ENCODE measurements at regions not wholly inside any gene's neighbourhood (a gene's known extent, or its start where the extent isn't known, plus 50 kb on each side); places are given as distances from the start of the nearest gene placed in this dataset.
"Not testable (repeated sequence)": the region's sequence is repeated elsewhere in the genome, so short reads cannot be mapped to it uniquely, and the experiment has no call there.

- BruUV-seq (replicated peaks): no TSS peak
- H3K9me3 Mint-ChIP-seq (ENCODE audit: low read depth, unreplicated experiment): no peaks in the 10 kb centered on the region
- peak; percentile 89 for TF ChIP-seq CTCF (IDR thresholded peaks at IDR 0.05; ENCODE audit: unreplicated experiment)
- no peak overlapping the region for H3K27ac Mint-ChIP-seq (ENCODE audit: unreplicated experiment)
- no peaks in the 10 kb centered on the region for H3K4me1 Mint-ChIP-seq (ENCODE audit: low read depth, unreplicated experiment)
- H3K4me3 Mint-ChIP-seq (ENCODE audit: low read depth, unreplicated experiment): peak overlapping the region; percentile 36
- peaks cover 5% of the 10 kb centered on the region for H3K36me3 Mint-ChIP-seq (ENCODE audit: insufficient read depth, unreplicated experiment)
- CTCF ChIA-PET: interaction anchor here (0.6 to 2.2 kb wide), 8 partner anchors 9 to 287 kb away, joined by 3 to 19 read pairs (median 6); partner anchors contain the start of gene SERBP1
- intact Hi-C loops (cut with micrococcal nuclease; ENCODE audit: unreplicated experiment): loop anchor here (1.0 to 5.0 kb wide), 6 partner anchors 73 to 733 kb away; no protein-coding TSS in a partner anchor
- H3K27me3 Mint-ChIP-seq (ENCODE audit: unreplicated experiment): peaks cover 20% of the 10 kb centered on the region
- peak; percentile 87 for DNase-seq
These were observed 70.3 kb upstream of the SERBP1 start for GRCh38 chr1:67500413-67500959.

GRCh38 chr1:67503974-67504373 is 73.8 kb upstream of the SERBP1 start:
- Mint-ChIP-seq H3K27me3 (ENCODE audit: unreplicated experiment) (peaks cover 20% of the 10 kb centered on the region), H3K27ac (ENCODE audit: unreplicated experiment) (no peak overlapping the region), H3K9me3 (ENCODE audit: low read depth, unreplicated experiment) (no peaks in the 10 kb centered on the region), H3K4me1 (ENCODE audit: low read depth, unreplicated experiment) (no peaks in the 10 kb centered on the region), H3K36me3 (ENCODE audit: insufficient read depth, unreplicated experiment) (no peaks in the 10 kb centered on the region), H3K4me3 (ENCODE audit: low read depth, unreplicated experiment) (no peak overlapping the region)
- BruUV-seq (replicated peaks): no TSS peak
- intact Hi-C loops (cut with micrococcal nuclease; ENCODE audit: unreplicated experiment): loop anchor here (5.0 kb wide), 3 partner anchors 77 to 737 kb away; no protein-coding TSS in a partner anchor
- no peak for DNase-seq
- CTCF ChIA-PET: interaction anchor here (0.7 to 1.2 kb wide), 2 partner anchors 22 to 290 kb away, joined by 4 to 6 read pairs; no protein-coding TSS in a partner anchor
- TF ChIP-seq CTCF (IDR thresholded peaks at IDR 0.05; ENCODE audit: unreplicated experiment): no peak

- H3K9me3 Mint-ChIP-seq (ENCODE audit: low read depth, unreplicated experiment); intact Hi-C loops (cut with micrococcal nuclease; ENCODE audit: unreplicated experiment); H3K36me3 Mint-ChIP-seq (ENCODE audit: insufficient read depth, unreplicated experiment); H3K27me3 Mint-ChIP-seq (ENCODE audit: unreplicated experiment); BruUV-seq (replicated peaks); CTCF ChIA-PET: not testable (repeated sequence)
- H3K27ac Mint-ChIP-seq (ENCODE audit: unreplicated experiment): peak overlapping the region; percentile 5
- peak; percentile 33 for DNase-seq
- H3K4me1 Mint-ChIP-seq (ENCODE audit: low read depth, unreplicated experiment): peaks cover 16% of the 10 kb centered on the region
- peak overlapping the region; percentile 3 for H3K4me3 Mint-ChIP-seq (ENCODE audit: low read depth, unreplicated experiment)
These were observed 83.4 kb upstream of the SERBP1 start for GRCh38 chr1:67513392-67514294.

- Mint-ChIP-seq H3K4me1 (ENCODE audit: low read depth, unreplicated experiment) (peaks cover 16% of the 10 kb centered on the region), H3K4me3 (ENCODE audit: low read depth, unreplicated experiment) (peak overlapping the region; percentile 3), H3K36me3 (ENCODE audit: insufficient read depth, unreplicated experiment) (peaks cover 9% of the 10 kb centered on the region), H3K27ac (ENCODE audit: unreplicated experiment) (peak overlapping the region; percentile 5), H3K9me3 (ENCODE audit: low read depth, unreplicated experiment) (no peaks in the 10 kb centered on the region), H3K27me3 (ENCODE audit: unreplicated experiment) (no peaks in the 10 kb centered on the region)
- no TSS peak for BruUV-seq (replicated peaks)
- DNase-seq: peak; percentile 28
- intact Hi-C loops (cut with micrococcal nuclease; ENCODE audit: unreplicated experiment): no loop called here
- CTCF ChIA-PET: no interaction called here
- no peak for TF ChIP-seq CTCF (IDR thresholded peaks at IDR 0.05; ENCODE audit: unreplicated experiment)
These were observed 84.1 kb upstream of the SERBP1 start for GRCh38 chr1:67514300-67514699.
